H9 (cell line): ENCODE measurements at regions not wholly inside any gene's neighbourhood (a gene's known extent, or its start where the extent isn't known, plus 50 kb on each side); places are given as distances from the start of the nearest gene placed in this dataset.

Experiments used
- DNase-seq: peaks from one replicate; pipeline ENCODE4 v3.0.0-alpha.2; 2017
- H2AFZ ChIP-seq: one replicate; pipeline ENCODE4 v1.6.1; 2013; ENCODE audit warnings: mild to moderate bottlenecking, low read length, control low read depth, moderate library complexity
- H2AK5ac ChIP-seq: 2 replicates; pipeline ENCODE4 v1.6.1; 2013; ENCODE audit warnings: low read length, control low read depth, mixed read lengths; ENCODE audit not compliant: insufficient read length
- H2BK120ac ChIP-seq: one replicate; pipeline ENCODE4 v1.6.1; 2013; ENCODE audit warnings: low read depth, mild to moderate bottlenecking, low read length, control low read depth, inconsistent platforms; ENCODE audit not compliant: poor library complexity, severe bottlenecking
- H2BK12ac ChIP-seq: 2 replicates; pipeline ENCODE4 v1.6.1; 2013; ENCODE audit warnings: low read length, control low read depth, mixed read lengths, low read depth; ENCODE audit not compliant: insufficient read length
- H2BK15ac ChIP-seq: 2 replicates; pipeline ENCODE4 v1.6.1; 2013; ENCODE audit warnings: low read depth, low read length, control low read depth
- H2BK20ac ChIP-seq: one replicate; pipeline ENCODE4 v1.6.1; 2013; ENCODE audit warnings: low read depth, mild to moderate bottlenecking, low read length, control low read depth, inconsistent platforms; ENCODE audit not compliant: poor library complexity, severe bottlenecking
- H2BK5ac ChIP-seq: 2 replicates; pipeline ENCODE4 v1.6.1; 2013; ENCODE audit warnings: low read length, control low read depth, mixed read lengths; ENCODE audit not compliant: insufficient read length
- H3K14ac ChIP-seq: 2 replicates; pipeline ENCODE4 v1.6.1; 2013; ENCODE audit warnings: low read length, control low read depth; ENCODE audit not compliant: insufficient read depth
- H3K18ac ChIP-seq: 2 replicates; pipeline ENCODE4 v1.6.1; 2013; ENCODE audit warnings: low read depth, mild to moderate bottlenecking, mixed read lengths, low read length, control low read depth; ENCODE audit not compliant: insufficient read length
- H3K23ac ChIP-seq: 2 replicates; pipeline ENCODE4 v1.6.1; 2013; ENCODE audit warnings: low read length, control low read depth, mixed read lengths, low read depth; ENCODE audit not compliant: insufficient read length
- H3K23me2 ChIP-seq: 2 replicates; pipeline ENCODE4 v1.6.1; 2013; ENCODE audit warnings: low read depth, mild to moderate bottlenecking, mixed read lengths, low read length, control low read depth; ENCODE audit not compliant: insufficient read length, poor library complexity, severe bottlenecking
- H3K27ac ChIP-seq: 2 replicates; pipeline ENCODE4 v1.5.1; 2013; ENCODE audit warnings: low read length, control low read depth, mixed read lengths, low read depth; ENCODE audit not compliant: insufficient read length
- H3K27me3 ChIP-seq: 2 replicates; pipeline ENCODE4 v1.6.1; 2013; ENCODE audit warnings: low read length, control low read depth, inconsistent platforms; ENCODE audit not compliant: insufficient read depth
- H3K4ac ChIP-seq: 2 replicates; pipeline ENCODE4 v1.6.1; 2013; ENCODE audit warnings: low read depth, mild to moderate bottlenecking, control low read depth, inconsistent platforms, low read length, moderate library complexity
- H3K4me1 ChIP-seq: 2 replicates; pipeline ENCODE4 v1.6.1; 2013; ENCODE audit warnings: low read length, control low read depth, inconsistent platforms; ENCODE audit not compliant: insufficient read depth
- H3K4me2 ChIP-seq: 2 replicates; pipeline ENCODE4 v1.6.1; 2013; ENCODE audit warnings: low read length, control low read depth, mixed read lengths; ENCODE audit not compliant: insufficient read length, insufficient read depth
- H3K56ac ChIP-seq: 2 replicates; pipeline ENCODE4 v1.6.1; 2013; ENCODE audit warnings: low read depth, mild to moderate bottlenecking, mixed read lengths, low read length, control low read depth; ENCODE audit not compliant: insufficient read length
- H3K79me1 ChIP-seq: 2 replicates; pipeline ENCODE4 v1.6.1; 2013; ENCODE audit warnings: low read depth, mild to moderate bottlenecking, moderate library complexity, low read length, control low read depth, inconsistent platforms; ENCODE audit not compliant: insufficient read depth, poor library complexity, severe bottlenecking
- H3K79me2 ChIP-seq: 2 replicates; pipeline ENCODE4 v1.6.1; 2013; ENCODE audit warnings: low read length, control low read depth, inconsistent platforms; ENCODE audit not compliant: insufficient read depth
- H3K9ac ChIP-seq: 2 replicates; pipeline ENCODE4 v1.6.1; 2013; ENCODE audit warnings: low read length, control low read depth, mixed read lengths; ENCODE audit not compliant: insufficient read length; ENCODE audit errors: extremely low read depth
- H3K9me3 ChIP-seq: one replicate; pipeline ENCODE4 v1.6.1; 2013; ENCODE audit warnings: low read depth, low read length, inconsistent platforms; ENCODE audit not compliant: control insufficient read depth
- H3T11ph ChIP-seq: one replicate; pipeline ENCODE4 v1.6.1; 2013; ENCODE audit warnings: mild to moderate bottlenecking, low read length, control low read depth, inconsistent platforms
- H4K20me1 ChIP-seq: one replicate; pipeline ENCODE4 v1.6.1; 2013; ENCODE audit not compliant: control insufficient read depth, insufficient read length, insufficient read depth
- H4K5ac ChIP-seq: 2 replicates; pipeline ENCODE4 v1.6.1; 2013; ENCODE audit warnings: low read depth, mild to moderate bottlenecking, mixed read lengths, low read length, control low read depth; ENCODE audit not compliant: insufficient read length
- H4K8ac ChIP-seq: replicated peaks from 2 replicates; pipeline ENCODE4 v1.6.1; 2013; ENCODE audit warnings: low read length, control low read depth, mixed read lengths, low read depth; ENCODE audit not compliant: insufficient read length
- H4K91ac ChIP-seq: 2 replicates; pipeline ENCODE4 v1.6.1; 2013; ENCODE audit warnings: low read depth, mild to moderate bottlenecking, moderate library complexity, mixed read lengths, low read length, control low read depth; ENCODE audit not compliant: insufficient read length
- H3K27ac Mint-ChIP-seq, 3 experiments: 2 replicates in 2 of 3; 3 replicates in 1 of 3; pipeline ENCODE4 v1.8.0; 2020 to 2021; ENCODE audit warnings: mixed read lengths in 3 of 3, mild to moderate bottlenecking in 1 of 3, moderate library complexity in 1 of 3
- H3K27me3 Mint-ChIP-seq: 2 replicates; pipeline ENCODE4 v1.8.0; 2021; ENCODE audit warnings: low read depth, mild to moderate bottlenecking, moderate library complexity, mixed read lengths
- H3K36me3 Mint-ChIP-seq, 3 experiments: 2 replicates in 2 of 3; 3 replicates in 1 of 3; pipeline ENCODE4 v1.8.0; 2020 to 2021; ENCODE audit warnings: low read depth in 3 of 3, mixed read lengths in 3 of 3; ENCODE audit not compliant: insufficient read depth in 1 of 3
- H3K4me1 Mint-ChIP-seq, 2 experiments: 2 replicates each; pipeline ENCODE4 v1.8.0; 2020; ENCODE audit warnings: mixed read lengths in 2 of 2
- H3K4me3 Mint-ChIP-seq, 2 experiments: 2 replicates in 1 of 2; 3 replicates in 1 of 2; pipeline ENCODE4 v1.8.0; 2020 to 2021; ENCODE audit warnings: mild to moderate bottlenecking in 2 of 2, mixed read lengths in 2 of 2, moderate library complexity in 1 of 2
- H3K9me3 Mint-ChIP-seq, 2 experiments: 2 replicates in 1 of 2; 3 replicates in 1 of 2; pipeline ENCODE4 v1.8.0; 2020; ENCODE audit warnings: mild to moderate bottlenecking in 2 of 2, mixed read lengths in 2 of 2, moderate library complexity in 1 of 2
- CTCF ChIP-seq: fragments of 200-600 bp; sonication (generic); conservative IDR thresholded peaks from 3 replicates; pipeline ENCODE4 v1.8.0; 2021; ENCODE audit warnings: antibody characterized with exemption, mild to moderate bottlenecking
- WGBS: extraction: QIAGEN DNeasy Blood & Tissue Kit; methylation state at CpG from one replicate; pipeline ENCODE4 v1.1.7; 2013; ENCODE audit warnings: missing lambda C conversion rate, low lambda C conversion rate, mixed read lengths; ENCODE audit not compliant: insufficient read length; ENCODE audit errors: extremely low coverage; 5-methylcytosine and 5-hydroxymethylcytosine counted together

- no peak overlapping the region for H3K4me2 ChIP-seq
- peaks cover 8 to 15% of the 10 kb centered on the region in 2 experiments for H3K9me3 Mint-ChIP-seq
- H3T11ph ChIP-seq = no peak overlapping the region
- no peak overlapping the region for H3K56ac ChIP-seq
- H3K14ac ChIP-seq = no peak overlapping the region
- no peaks in the 10 kb centered on the region for H3K27me3 ChIP-seq
- H4K5ac ChIP-seq = no peak overlapping the region
- H3K79me1 ChIP-seq = no peaks in the 10 kb centered on the region
- no peak overlapping the region for H3K23ac ChIP-seq
- no peak overlapping the region for H2BK12ac ChIP-seq
- no peak overlapping the region for H3K9ac ChIP-seq
- peaks cover 2% of the 10 kb centered on the region for H3K9me3 ChIP-seq
- no peaks in the 10 kb centered on the region for H4K20me1 ChIP-seq
- no CpG with 5 or more reads among the region's 1 CpG for WGBS
- H2BK15ac ChIP-seq = no peak overlapping the region
- no peak overlapping the region for H3K27ac Mint-ChIP-seq
- peaks cover 2% of the 10 kb centered on the region; the same call in 1 of the 2 replicates for H3K4me1 ChIP-seq
- peaks cover 12 to 14% of the 10 kb centered on the region in 2 experiments for H3K4me1 Mint-ChIP-seq
- H2AK5ac ChIP-seq = no peak overlapping the region
- H3K27me3 Mint-ChIP-seq = no peaks in the 10 kb centered on the region; the same call in 1 of the 2 replicates
- H2BK5ac ChIP-seq = no peak overlapping the region
- no peak overlapping the region for H3K27ac ChIP-seq
- no peak overlapping the region for H4K91ac ChIP-seq
- no peaks in the 10 kb centered on the region for H3K79me2 ChIP-seq
- no peak overlapping the region for H3K18ac ChIP-seq
- no peak for DNase-seq
- H4K8ac ChIP-seq = no peak overlapping the region
- H2BK20ac ChIP-seq = no peak overlapping the region
- no peak for TF ChIP-seq CTCF
- H3K4ac ChIP-seq = no peak overlapping the region
- no peak overlapping the region for H3K4me3 Mint-ChIP-seq
- H2BK120ac ChIP-seq = no peak overlapping the region
- H3K23me2 ChIP-seq = no peaks in the 10 kb centered on the region
- H2AFZ ChIP-seq = no peak overlapping the region
- peaks cover 2 to 19% (median 2%) of the 10 kb centered on the region in 3 experiments; a peak in 4 of 7 replicates for H3K36me3 Mint-ChIP-seq
Measured at GRCh38 chr2:190783513-190784263, 96.9 kb upstream of the GLS start.
